Smooth muscle cell (in vitro differentiated cells): ENCODE measurements at regions not wholly inside any gene's neighbourhood (a gene's known extent, or its start where the extent isn't known, plus 50 kb on each side); places are given as distances from the start of the nearest gene placed in this dataset.

Source experiments
- DNase-seq: peaks from one replicate; lab custom pipeline; 2025; ENCODE audit not compliant: unreplicated experiment; lab: John Stamatoyannopoulos, UW
- H2AFZ ChIP-seq: fragments of 200-600 bp; sonication (generic); 2 replicates; pipeline ENCODE4 v1.6.0; 2016; ENCODE audit warnings: antibody characterized with exemption, low read depth, mild to moderate bottlenecking
- H3F3A ChIP-seq: fragments of 200-600 bp; sonication (generic); 2 replicates; pipeline ENCODE4 v1.6.0; 2017; ENCODE audit warnings: antibody characterized with exemption, low read depth
- H3K27ac ChIP-seq: fragments of 200-600 bp; sonication (generic); 2 replicates; pipeline ENCODE4 v1.5.1; 2016; ENCODE audit warnings: low read depth, mild to moderate bottlenecking
- H3K27me3 ChIP-seq: fragments of 200-600 bp; sonication (generic); 2 replicates; pipeline ENCODE4 v1.6.1; 2016; ENCODE audit warnings: low read depth, mild to moderate bottlenecking
- H3K36me3 ChIP-seq: fragments of 200-600 bp; sonication (generic); 2 replicates; pipeline ENCODE4 v1.5.1; 2016; ENCODE audit warnings: low read depth
- H3K4me1 ChIP-seq: fragments of 200-600 bp; sonication (generic); 2 replicates; pipeline ENCODE4 v1.5.1; 2016; ENCODE audit warnings: low read depth
- H3K4me2 ChIP-seq: fragments of 200-600 bp; sonication (generic); 2 replicates; pipeline ENCODE4 v1.6.0; 2016; ENCODE audit warnings: mild to moderate bottlenecking
- H3K4me3 ChIP-seq: fragments of 200-600 bp; sonication (generic); 2 replicates; pipeline ENCODE4 v1.5.1; 2016; ENCODE audit warnings: mild to moderate bottlenecking
- H3K79me2 ChIP-seq: fragments of 200-600 bp; sonication (generic); 2 replicates; pipeline ENCODE4 v1.6.0; 2016; ENCODE audit warnings: low read depth, mild to moderate bottlenecking
- H3K9ac ChIP-seq: fragments of 200-600 bp; sonication (generic); 2 replicates; pipeline ENCODE4 v1.6.0; 2016; ENCODE audit warnings: low read depth
- H3K9me3 ChIP-seq: fragments of 200-600 bp; sonication (generic); replicated peaks from 2 replicates; pipeline ENCODE4 v1.5.1; 2016; ENCODE audit warnings: low read depth
- H4K20me1 ChIP-seq: fragments of 200-600 bp; sonication (generic); 2 replicates; pipeline ENCODE4 v1.6.0; 2016; ENCODE audit warnings: low read depth
- CTCF ChIP-seq: fragments of 200-600 bp; sonication (generic); IDR thresholded peaks from 2 replicates; pipeline ENCODE4 v1.5.1; 2017; ENCODE audit warnings: borderline replicate concordance, mild to moderate bottlenecking, antibody characterized with exemption; ENCODE audit not compliant: insufficient read depth, poor library complexity, severe bottlenecking
- WGBS: methylation state at CpG from one replicate; pipeline ENCODE4 v1.1.7; 2016; ENCODE audit warnings: low lambda C conversion rate; 5-methylcytosine and 5-hydroxymethylcytosine counted together

GRCh38 chr15:47139965-47140364 lies 577.3 kb upstream of the SEMA6D start:
- Histone ChIP-seq H3K36me3 (no peaks in the 10 kb centered on the region), H3F3A (no peaks in the 10 kb centered on the region), H3K79me2 (no peaks in the 10 kb centered on the region), H3K9me3 (no peaks in the 10 kb centered on the region), H3K4me3 (no peak overlapping the region), H3K4me2 (peak overlapping the region; percentile 48), H3K27ac (no peak overlapping the region), H3K4me1 (peaks cover 2% of the 10 kb centered on the region), H4K20me1 (no peaks in the 10 kb centered on the region), H3K27me3 (no peaks in the 10 kb centered on the region), H2AFZ (peak overlapping the region; percentile 7), H3K9ac (no peak overlapping the region)
- no peak for TF ChIP-seq CTCF
- 17% methylated on average over 2 of the region's 2 CpGs for WGBS
- DNase-seq, result no peak

- Histone ChIP-seq H3K27ac (no peak overlapping the region), H3K9ac (no peak overlapping the region), H2AFZ (no peak overlapping the region), H3K79me2 (no peaks in the 10 kb centered on the region), H3K4me3 (no peak overlapping the region), H4K20me1 (no peaks in the 10 kb centered on the region), H3K27me3 (no peaks in the 10 kb centered on the region), H3K4me1 (no peaks in the 10 kb centered on the region), H3K36me3 (no peaks in the 10 kb centered on the region), H3K4me2 (no peak overlapping the region), H3F3A (no peaks in the 10 kb centered on the region), H3K9me3 (no peaks in the 10 kb centered on the region)
- 84% methylated on average over 4 of the region's 4 CpGs for WGBS
- DNase-seq, result no peak
- TF ChIP-seq CTCF, result no peak
These were observed 559.5 kb upstream of the SEMA6D start for GRCh38 chr15:47157827-47158226.

- Histone ChIP-seq H3K9ac (no peak overlapping the region), H3K4me2 (no peak overlapping the region), H3K4me1 (no peaks in the 10 kb centered on the region), H3K79me2 (no peaks in the 10 kb centered on the region), H3F3A (no peaks in the 10 kb centered on the region), H3K27ac (no peak overlapping the region), H4K20me1 (no peaks in the 10 kb centered on the region), H3K9me3 (no peaks in the 10 kb centered on the region), H2AFZ (no peak overlapping the region), H3K4me3 (no peak overlapping the region), H3K27me3 (no peaks in the 10 kb centered on the region), H3K36me3 (no peaks in the 10 kb centered on the region)
- DNase-seq, result no peak
- WGBS, result 86% methylated on average over 2 of the region's 2 CpGs
- TF ChIP-seq CTCF, result no peak
These were observed 558.7 kb upstream of the SEMA6D start for GRCh38 chr15:47158573-47158972.

- H3K9me3 ChIP-seq, result no peaks in the 10 kb centered on the region
- DNase-seq, result no peak
- H4K20me1 ChIP-seq, result no peaks in the 10 kb centered on the region
- no peaks in the 10 kb centered on the region for H3K79me2 ChIP-seq
- no peaks in the 10 kb centered on the region for H3K4me1 ChIP-seq
- H3K27ac ChIP-seq, result no peak overlapping the region
- H2AFZ ChIP-seq, result no peak overlapping the region
- H3K4me2 ChIP-seq, result no peak overlapping the region
- no peaks in the 10 kb centered on the region for H3K27me3 ChIP-seq
- no peaks in the 10 kb centered on the region for H3K36me3 ChIP-seq
- H3K9ac ChIP-seq, result no peak overlapping the region
- H3K4me3 ChIP-seq, result no peak overlapping the region
- H3F3A ChIP-seq, result no peaks in the 10 kb centered on the region
- 95% methylated on average over 3 of the region's 3 CpGs for WGBS
- no peak for TF ChIP-seq CTCF
These were observed 540.1 kb upstream of the SEMA6D start for GRCh38 chr15:47177177-47177576.
